Stimulated activated effector memory CD8-positive, alpha-beta T cell treated with anti-CD3 and anti-CD28 coated beads, Interleukin-12 subunit alpha, Interleukin-12 subunit beta, amount 100 ng/mL, for 72 hours (primary cell): ENCODE measurements at regions not wholly inside any gene's neighbourhood (a gene's known extent, or its start where the extent isn't known, plus 50 kb on each side); places are given as distances from the start of the nearest gene placed in this dataset.
"Not testable (repeated sequence)": the region's sequence is repeated elsewhere in the genome, so short reads cannot be mapped to it uniquely, and the experiment has no call there.

ENCODE experiments used
- ATAC-seq: fragments of 150-1000 bp; cut with Tn5 transposase; 2 replicates; pipeline ENCODE4 v1.10.0; 2021
- DNase-seq, 2 donors: peaks; one replicate each; pipeline ENCODE4 v3.0.0; 2021 to 2022; ENCODE audit warnings: low spot score in 2 of 2
- H3K27ac Mint-ChIP-seq: one replicate; pipeline ENCODE4 v1.8.0; 2022; ENCODE audit warnings: mild to moderate bottlenecking, mixed read lengths
- H3K36me3 Mint-ChIP-seq: one replicate; pipeline ENCODE4 v1.8.0; 2022; ENCODE audit warnings: mild to moderate bottlenecking, mixed read lengths
- H3K4me1 Mint-ChIP-seq: one replicate; pipeline ENCODE4 v1.8.0; 2022; ENCODE audit warnings: mixed read lengths
- H3K4me3 Mint-ChIP-seq: one replicate; pipeline ENCODE4 v1.8.0; 2022; ENCODE audit warnings: mild to moderate bottlenecking, mixed read lengths
- H3K9me3 Mint-ChIP-seq: one replicate; pipeline ENCODE4 v1.8.0; 2022; ENCODE audit warnings: mixed read lengths

DNA sequence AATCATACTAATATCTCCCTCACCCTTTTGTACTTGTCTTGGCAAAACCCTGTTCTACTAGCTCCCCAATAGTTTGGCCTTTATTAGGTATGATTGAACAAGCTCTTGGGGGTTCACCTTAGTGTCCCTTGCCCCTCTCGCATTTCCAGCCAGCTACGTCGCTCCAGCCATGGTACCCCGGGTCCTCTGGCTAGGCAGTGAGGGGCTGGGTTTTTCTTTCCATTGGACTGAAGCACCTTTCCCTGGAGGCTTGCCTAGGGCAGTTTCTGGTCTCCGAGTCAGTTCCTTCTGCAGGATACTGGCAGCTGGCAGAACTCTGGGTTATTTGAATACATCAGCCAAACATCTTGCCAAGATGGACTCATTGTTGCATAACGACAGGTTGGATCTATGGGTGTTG lies 76.3 kb upstream of the NBPF19 start:
- not testable (repeated sequence) for H3K36me3 Mint-ChIP-seq, H3K27ac Mint-ChIP-seq, H3K9me3 Mint-ChIP-seq, ATAC-seq, DNase-seq, H3K4me1 Mint-ChIP-seq
- H3K4me3 Mint-ChIP-seq = peak overlapping the region; percentile 29

DNA sequence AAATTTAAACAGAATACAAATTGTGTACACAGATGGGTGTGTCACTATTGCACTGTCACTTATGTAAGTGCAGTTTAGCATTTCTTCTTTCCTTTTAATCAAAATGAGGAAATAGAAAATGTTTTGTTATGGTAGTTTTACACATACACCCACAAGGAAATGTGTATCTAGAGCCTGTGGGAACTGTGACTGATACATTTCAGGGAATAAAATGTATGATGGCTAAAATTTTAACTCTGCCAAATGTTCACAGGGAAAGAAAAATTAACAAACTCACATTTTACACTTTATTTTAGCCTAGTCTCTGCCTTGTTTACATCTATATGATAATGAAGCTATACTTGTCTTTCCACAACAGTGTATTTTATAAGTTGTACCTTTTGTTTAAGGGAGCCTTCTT lies 66.4 kb upstream of the NBPF19 start:
- H3K9me3 Mint-ChIP-seq, DNase-seq, H3K27ac Mint-ChIP-seq, H3K4me1 Mint-ChIP-seq, ATAC-seq, H3K4me3 Mint-ChIP-seq, H3K36me3 Mint-ChIP-seq: not testable (repeated sequence)

DNA sequence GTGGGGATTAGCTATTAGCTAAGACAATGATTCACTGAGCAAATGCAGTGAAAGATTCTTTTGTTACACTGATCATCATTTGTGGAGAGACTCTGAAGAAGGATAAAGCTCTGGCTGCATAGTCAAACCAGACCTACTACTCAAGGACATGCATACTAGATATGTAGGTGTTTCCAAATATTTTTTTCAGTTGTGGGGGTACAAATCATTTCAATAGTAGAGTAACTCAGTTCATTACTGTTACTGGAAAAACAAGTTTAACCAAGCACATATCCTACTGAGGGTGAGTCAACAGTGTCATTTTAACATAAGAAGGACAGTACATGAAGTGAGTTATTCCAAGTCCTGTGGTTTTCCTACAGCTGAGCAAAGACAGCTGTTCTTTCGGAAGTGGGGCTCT lies 59.5 kb upstream of the NBPF19 start:
- DNase-seq, H3K27ac Mint-ChIP-seq, H3K4me1 Mint-ChIP-seq, H3K9me3 Mint-ChIP-seq, H3K36me3 Mint-ChIP-seq, ATAC-seq, H3K4me3 Mint-ChIP-seq: not testable (repeated sequence)

DNA sequence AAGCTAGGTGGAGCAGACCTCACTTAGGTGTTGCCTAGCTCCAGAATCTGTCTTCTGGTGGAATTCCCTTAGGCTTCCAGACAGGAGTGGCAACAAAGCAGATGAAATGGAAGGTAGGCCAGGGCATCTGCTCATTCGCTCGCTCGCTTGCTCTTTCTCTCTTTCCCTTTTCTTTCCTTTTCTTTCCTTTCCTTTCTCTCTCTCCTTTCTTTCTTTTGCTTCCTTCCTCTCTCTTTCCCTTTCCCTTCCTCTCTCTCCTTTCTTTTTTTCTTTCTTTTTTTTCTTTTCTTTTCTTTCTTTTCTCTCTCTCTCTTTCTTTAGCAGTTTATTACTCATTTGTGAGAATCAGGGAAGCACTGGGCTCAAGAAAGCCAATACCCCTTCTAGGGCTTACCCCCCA lies 56.1 kb upstream of the NBPF19 start:
- H3K4me1 Mint-ChIP-seq, H3K36me3 Mint-ChIP-seq, H3K9me3 Mint-ChIP-seq, H3K27ac Mint-ChIP-seq, DNase-seq, H3K4me3 Mint-ChIP-seq, ATAC-seq: not testable (repeated sequence)

DNA sequence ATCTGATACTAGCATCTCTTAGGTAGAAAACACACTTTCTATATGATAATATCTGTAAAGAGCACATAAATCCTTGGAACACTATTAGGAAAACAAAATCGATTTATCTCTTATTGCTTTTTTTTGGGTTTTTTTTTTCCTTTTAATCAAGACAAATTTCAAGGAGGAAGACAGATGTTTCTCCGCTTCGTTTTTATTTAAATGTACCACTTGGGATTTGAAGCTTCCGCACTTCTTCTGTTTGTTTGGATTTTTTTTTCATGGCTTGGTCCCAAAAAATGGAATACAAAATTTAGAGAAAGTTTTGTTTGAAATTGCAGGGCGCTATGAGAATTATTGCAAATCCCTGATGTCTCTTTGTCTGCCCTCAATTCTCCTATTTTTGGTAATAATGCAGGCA lies 51.7 kb upstream of the NBPF19 start:
- not testable (repeated sequence) for ATAC-seq, H3K4me1 Mint-ChIP-seq, H3K9me3 Mint-ChIP-seq, H3K36me3 Mint-ChIP-seq, H3K27ac Mint-ChIP-seq, H3K4me3 Mint-ChIP-seq, DNase-seq
